ENCODE measurements at regions not wholly inside any gene's neighbourhood (a gene's known extent, or its start where the extent isn't known, plus 50 kb on each side); places are given as distances from the start of the nearest gene placed in this dataset.
"Not testable (repeated sequence)": the region's sequence is repeated elsewhere in the genome, so short reads cannot be mapped to it uniquely, and the experiment has no call there.

DNA sequence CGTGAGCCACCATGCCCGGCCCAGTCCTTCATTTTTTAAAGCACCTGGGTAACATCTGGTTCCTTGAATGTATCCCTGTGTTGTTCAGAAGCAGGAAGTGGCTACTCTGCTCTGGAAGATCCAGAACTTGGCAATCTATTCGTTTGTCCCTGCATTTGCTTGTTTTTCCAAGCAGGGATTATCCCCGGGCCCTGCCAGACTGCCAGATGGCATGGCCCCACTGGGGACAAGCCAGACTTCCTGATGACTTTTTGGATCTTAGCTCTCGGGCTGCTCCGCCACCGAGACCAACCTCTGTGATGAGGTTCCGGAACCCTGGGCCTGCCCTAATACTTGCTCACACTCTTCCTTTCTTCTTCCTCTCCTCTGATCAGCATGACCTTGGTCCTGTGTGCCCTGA, 496.7 kb downstream of the TYW1 start:
- no peak for DNase-seq
- no peak for ATAC-seq (ENCODE audit: low FRiP score in 2 of 2)
- TF ChIP-seq CTCF (IDR thresholded peaks at IDR 0.05) (no peak), POLR2A (IDR thresholded peaks at IDR 0.05) (no peak), POLR2AphosphoS5 (IDR thresholded peaks at IDR 0.05) (no peak), EP300 (IDR thresholded peaks at IDR 0.05) (no peak)

DNA sequence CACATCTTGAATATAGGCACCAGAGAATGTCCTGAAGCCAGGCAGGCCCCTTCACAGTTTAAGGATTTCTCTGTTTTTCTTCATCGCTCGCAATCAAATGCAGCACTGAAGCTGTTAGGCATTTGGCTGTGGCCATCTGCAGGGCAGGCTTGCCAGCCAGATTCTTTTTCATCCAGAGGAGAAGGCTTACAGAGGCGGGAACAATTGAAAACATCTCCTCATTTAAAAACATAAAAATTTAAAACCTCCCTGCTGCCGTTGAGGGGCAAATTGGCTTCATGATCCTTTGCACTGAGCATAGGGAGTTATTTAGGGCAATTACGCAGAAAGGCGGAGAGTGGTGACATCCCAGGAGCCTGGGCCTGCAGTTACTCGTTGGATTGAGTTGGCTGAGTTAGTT, 500.0 kb downstream of the TYW1 start:
- no peak for DNase-seq
- Histone ChIP-seq H3K4me1 (no peaks in the 10 kb centered on the region), H3K9me3 (peaks cover 0 to 5% (median 1%) of the 10 kb centered on the region in 4 donors), H3K27me3 (no peaks in the 10 kb centered on the region), H3K27ac (no peak overlapping the region), H3K36me3 (no peaks in the 10 kb centered on the region), H3K4me3 (no peak overlapping the region)
- 85% methylated on average over 7 of the region's 7 CpGs for WGBS, 2 donors
- TF ChIP-seq POLR2A (IDR thresholded peaks at IDR 0.05), result no peak
- no peak for TF ChIP-seq CTCF (IDR thresholded peaks at IDR 0.05)
- TF ChIP-seq POLR2AphosphoS5 (IDR thresholded peaks at IDR 0.05), result no peak
- TF ChIP-seq EP300 (IDR thresholded peaks at IDR 0.05), result no peak
- ATAC-seq (ENCODE audit: low FRiP score in 2 of 2), result no peak

More for the DNA sequence above, 496.7 kb downstream of the TYW1 start:
- no peak overlapping the region for H3K27ac ChIP-seq
- 71 to 87% methylated on average over 8 of the region's 8 CpGs for WGBS, 2 donors
- peaks cover 0 to 5% (median 2%) of the 10 kb centered on the region in 4 donors for H3K9me3 ChIP-seq
- H3K36me3 ChIP-seq, result no peaks in the 10 kb centered on the region
- H3K4me1 ChIP-seq, result no peaks in the 10 kb centered on the region
- no peaks in the 10 kb centered on the region for H3K27me3 ChIP-seq
- no peak overlapping the region for H3K4me3 ChIP-seq

GRCh38 chr7:67497914-67498313, 501.3 kb downstream of the TYW1 start:
- WGBS, 2 donors, result 71 to 97% methylated on average over 3 of the region's 3 CpGs
- not testable (repeated sequence) for H3K27ac ChIP-seq; ATAC-seq (ENCODE audit: low FRiP score in 2 of 2); DNase-seq; H3K4me3 ChIP-seq; H3K36me3 ChIP-seq; H3K9me3 ChIP-seq; H3K27me3 ChIP-seq; H3K4me1 ChIP-seq

DNA sequence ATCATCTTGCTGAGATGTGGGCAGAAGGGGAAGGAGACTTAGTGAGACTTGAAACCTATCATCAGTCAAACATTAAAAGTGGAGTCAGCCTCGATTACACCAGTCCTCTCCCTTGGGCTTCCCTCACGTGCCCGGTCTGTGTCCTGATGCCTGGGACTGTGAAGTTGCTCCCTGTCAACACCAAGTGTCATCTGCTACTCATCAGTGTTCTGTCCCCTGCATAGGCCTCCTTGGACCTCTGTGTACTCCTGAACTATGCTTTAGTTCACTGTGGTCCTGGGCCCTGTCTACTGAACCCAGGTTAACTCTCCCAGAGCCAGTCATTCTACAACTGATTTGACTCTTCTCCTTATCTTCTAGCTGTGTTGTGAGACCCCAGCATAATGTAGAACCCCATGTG, 506.3 kb downstream of the TYW1 start:
- WGBS, 2 donors, result 74 to 98% methylated on average over 3 of the region's 3 CpGs
- H3K27me3 ChIP-seq, result no peaks in the 10 kb centered on the region
- H3K36me3 ChIP-seq, result no peaks in the 10 kb centered on the region
- no peak overlapping the region for H3K4me3 ChIP-seq
- no peak overlapping the region for H3K27ac ChIP-seq
- no peak for DNase-seq
- H3K4me1 ChIP-seq, result no peaks in the 10 kb centered on the region
- TF ChIP-seq EP300 (IDR thresholded peaks at IDR 0.05) (no peak), POLR2AphosphoS5 (IDR thresholded peaks at IDR 0.05) (no peak), POLR2A (IDR thresholded peaks at IDR 0.05) (no peak), CTCF (IDR thresholded peaks at IDR 0.05) (no peak)
- no peaks in the 10 kb centered on the region for H3K9me3 ChIP-seq
- ATAC-seq (ENCODE audit: low FRiP score in 2 of 2), result no peak

- no peaks in the 10 kb centered on the region for H3K27me3 ChIP-seq
- no peak overlapping the region for H3K27ac ChIP-seq
- no peaks in the 10 kb centered on the region for H3K4me1 ChIP-seq
- H3K36me3 ChIP-seq, result no peaks in the 10 kb centered on the region
- TF ChIP-seq CTCF (IDR thresholded peaks at IDR 0.05), result no peak
- no peak for TF ChIP-seq EP300 (IDR thresholded peaks at IDR 0.05)
- no peak for TF ChIP-seq POLR2AphosphoS5 (IDR thresholded peaks at IDR 0.05)
- no peak for TF ChIP-seq POLR2A (IDR thresholded peaks at IDR 0.05)
- DNase-seq, result no peak
- ATAC-seq (ENCODE audit: low FRiP score in 2 of 2), result no peak
- no peaks in the 10 kb centered on the region for H3K9me3 ChIP-seq
- no peak overlapping the region for H3K4me3 ChIP-seq
Measured at GRCh38 chr7:67505449-67505848, 508.8 kb downstream of the TYW1 start.
